ENCODE measurements at regions not wholly inside any gene's neighbourhood (a gene's known extent, or its start where the extent isn't known, plus 50 kb on each side); places are given as distances from the start of the nearest gene placed in this dataset.

DNA sequence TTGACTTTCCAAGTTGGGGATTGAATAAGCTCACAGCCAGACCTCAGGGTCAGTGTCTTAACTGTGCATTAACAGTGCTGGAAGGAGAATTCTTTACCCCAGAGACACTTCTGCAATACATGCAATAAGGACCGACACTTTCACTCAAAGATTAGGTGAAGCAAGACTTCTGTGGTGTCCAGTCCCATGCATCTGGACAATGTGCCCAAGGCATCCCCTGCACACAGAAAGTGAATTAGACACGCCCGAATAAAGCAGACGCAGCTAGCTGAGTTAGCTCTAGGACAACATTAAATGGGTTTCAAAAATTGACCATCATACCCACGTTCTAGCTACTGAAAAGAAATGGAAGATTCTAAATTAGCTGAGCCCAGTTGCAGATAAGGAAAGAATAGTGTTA, 223.9 kb upstream of the NR2F2 start:
- Histone ChIP-seq H3K4me3 (ENCODE audit: insufficient read length, low read depth) (no peak overlapping the region), H3K27me3 (ENCODE audit: insufficient read depth, insufficient read length) (no peaks in the 10 kb centered on the region), H3K36me3 (ENCODE audit: insufficient read depth, insufficient read length, low read length) (no peaks in the 10 kb centered on the region), H3K9me3 (ENCODE audit: insufficient read depth, low read length) (no peaks in the 10 kb centered on the region), H3K4me1 (ENCODE audit: insufficient read depth, insufficient read length) (no peaks in the 10 kb centered on the region), H3K9ac (ENCODE audit: insufficient read length, low read depth) (no peak overlapping the region)
- TF ChIP-seq YY1 (IDR thresholded peaks at IDR 0.05; ENCODE audit: insufficient read depth, insufficient read length): no peak
- no peak for TF ChIP-seq ZNF274 (IDR thresholded peaks at IDR 0.05; ENCODE audit: low read depth, low read length)
- TF ChIP-seq SUZ12 (IDR thresholded peaks at IDR 0.05; ENCODE audit: extremely low read depth, insufficient read depth, insufficient read length): no peak
- no peak for DNase-seq (ENCODE audit: low read depth, low spot score)

DNA sequence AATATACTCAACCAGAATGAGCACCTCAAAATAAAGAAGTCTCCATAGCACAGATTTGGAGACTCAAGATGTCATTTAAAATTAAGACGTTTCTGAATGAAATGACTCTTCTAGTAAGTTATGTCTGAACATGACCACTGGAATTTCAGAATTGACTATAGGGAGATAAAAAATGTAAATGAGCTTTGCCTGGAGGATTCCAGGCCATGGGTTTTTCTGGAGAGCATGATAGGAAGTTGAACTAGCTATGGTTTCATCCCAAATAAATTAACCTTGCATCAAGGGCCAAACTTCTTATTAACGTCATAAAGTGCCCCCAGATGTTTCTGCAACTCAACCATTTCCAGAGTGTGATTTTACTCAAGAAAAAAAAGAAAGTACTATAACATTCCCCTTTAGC, 222.6 kb upstream of the NR2F2 start:
- no peak for TF ChIP-seq SUZ12 (IDR thresholded peaks at IDR 0.05; ENCODE audit: extremely low read depth, insufficient read depth, insufficient read length)
- TF ChIP-seq YY1 (IDR thresholded peaks at IDR 0.05; ENCODE audit: insufficient read depth, insufficient read length): no peak
- TF ChIP-seq ZNF274 (IDR thresholded peaks at IDR 0.05; ENCODE audit: low read depth, low read length): no peak
- Histone ChIP-seq H3K9me3 (ENCODE audit: insufficient read depth, low read length) (no peaks in the 10 kb centered on the region), H3K36me3 (ENCODE audit: insufficient read depth, insufficient read length, low read length) (no peaks in the 10 kb centered on the region), H3K27me3 (ENCODE audit: insufficient read depth, insufficient read length) (no peaks in the 10 kb centered on the region), H3K4me3 (ENCODE audit: insufficient read length, low read depth) (no peak overlapping the region), H3K9ac (ENCODE audit: insufficient read length, low read depth) (no peak overlapping the region), H3K4me1 (ENCODE audit: insufficient read depth, insufficient read length) (no peaks in the 10 kb centered on the region)
- DNase-seq (ENCODE audit: low read depth, low spot score): no peak

GRCh38 chr15:96108405-96108804, 222.1 kb upstream of the NR2F2 start:
- no peaks in the 10 kb centered on the region for H3K27me3 ChIP-seq (ENCODE audit: insufficient read depth, insufficient read length)
- H3K36me3 ChIP-seq (ENCODE audit: insufficient read depth, insufficient read length, low read length): no peaks in the 10 kb centered on the region
- H3K9ac ChIP-seq (ENCODE audit: insufficient read length, low read depth): no peak overlapping the region
- H3K9me3 ChIP-seq (ENCODE audit: insufficient read depth, low read length): no peaks in the 10 kb centered on the region
- TF ChIP-seq ZNF274 (IDR thresholded peaks at IDR 0.05; ENCODE audit: low read depth, low read length) (no peak), SUZ12 (IDR thresholded peaks at IDR 0.05; ENCODE audit: extremely low read depth, insufficient read depth, insufficient read length) (no peak), YY1 (IDR thresholded peaks at IDR 0.05; ENCODE audit: insufficient read depth, insufficient read length) (no peak)
- H3K4me1 ChIP-seq (ENCODE audit: insufficient read depth, insufficient read length): no peaks in the 10 kb centered on the region
- H3K4me3 ChIP-seq (ENCODE audit: insufficient read length, low read depth): no peak overlapping the region
- DNase-seq (ENCODE audit: low read depth, low spot score): no peak

DNA sequence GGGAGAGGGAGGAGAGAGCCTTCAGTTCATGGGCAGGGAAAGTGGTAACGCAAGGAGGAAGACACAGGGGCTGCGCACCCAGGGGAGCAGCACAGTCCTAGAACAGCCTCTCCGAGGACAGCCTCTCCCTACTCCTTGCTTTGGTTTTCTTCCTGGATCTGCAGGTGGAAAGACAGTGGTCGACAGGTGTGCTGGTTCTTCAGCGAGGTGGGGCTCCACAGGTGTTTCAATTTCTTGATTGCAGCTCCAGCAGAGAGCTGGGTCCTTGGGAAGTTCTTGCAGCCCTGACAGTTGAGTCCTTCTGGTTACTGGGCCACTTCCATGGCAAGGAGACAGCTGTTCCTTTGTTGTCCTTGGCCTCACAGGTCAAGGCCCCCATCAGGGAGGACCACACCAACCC, 220.7 kb upstream of the NR2F2 start:
- DNase-seq (ENCODE audit: low read depth, low spot score): no peak
- Histone ChIP-seq H3K9me3 (ENCODE audit: insufficient read depth, low read length) (no peaks in the 10 kb centered on the region), H3K4me3 (ENCODE audit: insufficient read length, low read depth) (no peak overlapping the region), H3K4me1 (ENCODE audit: insufficient read depth, insufficient read length) (no peaks in the 10 kb centered on the region), H3K27me3 (ENCODE audit: insufficient read depth, insufficient read length) (no peaks in the 10 kb centered on the region), H3K36me3 (ENCODE audit: insufficient read depth, insufficient read length, low read length) (no peaks in the 10 kb centered on the region), H3K9ac (ENCODE audit: insufficient read length, low read depth) (no peak overlapping the region)
- TF ChIP-seq YY1 (IDR thresholded peaks at IDR 0.05; ENCODE audit: insufficient read depth, insufficient read length) (no peak), ZNF274 (IDR thresholded peaks at IDR 0.05; ENCODE audit: low read depth, low read length) (no peak)

GRCh38 chr15:96112018-96112417, 218.5 kb upstream of the NR2F2 start:
- no peaks in the 10 kb centered on the region for H3K9me3 ChIP-seq (ENCODE audit: insufficient read depth, low read length)
- no peaks in the 10 kb centered on the region for H3K36me3 ChIP-seq (ENCODE audit: insufficient read depth, insufficient read length, low read length)
- no peak for DNase-seq (ENCODE audit: low read depth, low spot score)
- H3K9ac ChIP-seq (ENCODE audit: insufficient read length, low read depth): no peak overlapping the region
- no peaks in the 10 kb centered on the region for H3K4me1 ChIP-seq (ENCODE audit: insufficient read depth, insufficient read length)
- H3K4me3 ChIP-seq (ENCODE audit: insufficient read length, low read depth): no peak overlapping the region
- TF ChIP-seq ZNF274 (IDR thresholded peaks at IDR 0.05; ENCODE audit: low read depth, low read length) (no peak), YY1 (IDR thresholded peaks at IDR 0.05; ENCODE audit: insufficient read depth, insufficient read length) (no peak), SUZ12 (IDR thresholded peaks at IDR 0.05; ENCODE audit: extremely low read depth, insufficient read depth, insufficient read length) (no peak)
- no peaks in the 10 kb centered on the region for H3K27me3 ChIP-seq (ENCODE audit: insufficient read depth, insufficient read length)

DNA sequence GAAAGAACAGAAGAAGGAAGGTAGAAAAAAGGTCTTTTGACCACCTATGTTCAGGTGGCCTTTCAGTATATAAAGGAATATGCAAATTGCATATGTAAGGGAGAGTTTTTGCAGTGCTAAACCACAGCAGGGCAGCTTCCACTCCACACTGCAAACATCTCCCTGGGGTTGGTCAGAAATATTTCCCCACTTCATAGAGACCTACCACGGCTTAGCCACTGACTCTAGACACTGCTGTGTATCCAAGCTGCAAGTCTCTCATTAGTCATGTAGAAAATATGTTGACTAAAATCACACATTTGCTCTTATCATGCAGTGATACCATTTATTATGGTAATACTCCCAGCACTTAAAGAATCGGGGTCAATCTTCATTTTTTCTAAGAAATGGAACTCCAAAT, 214.9 kb upstream of the NR2F2 start:
- no peaks in the 10 kb centered on the region for H3K9me3 ChIP-seq (ENCODE audit: insufficient read depth, low read length)
- TF ChIP-seq ZNF274 (IDR thresholded peaks at IDR 0.05; ENCODE audit: low read depth, low read length) (no peak), SUZ12 (IDR thresholded peaks at IDR 0.05; ENCODE audit: extremely low read depth, insufficient read depth, insufficient read length) (no peak), YY1 (IDR thresholded peaks at IDR 0.05; ENCODE audit: insufficient read depth, insufficient read length) (no peak)
- DNase-seq (ENCODE audit: low read depth, low spot score): no peak
- H3K4me1 ChIP-seq (ENCODE audit: insufficient read depth, insufficient read length): no peaks in the 10 kb centered on the region
- H3K27me3 ChIP-seq (ENCODE audit: insufficient read depth, insufficient read length): no peaks in the 10 kb centered on the region
- no peaks in the 10 kb centered on the region for H3K36me3 ChIP-seq (ENCODE audit: insufficient read depth, insufficient read length, low read length)
- H3K9ac ChIP-seq (ENCODE audit: insufficient read length, low read depth): no peak overlapping the region
- H3K4me3 ChIP-seq (ENCODE audit: insufficient read length, low read depth): no peak overlapping the region

- no peak overlapping the region for H3K9ac ChIP-seq (ENCODE audit: insufficient read length, low read depth)
- no peak overlapping the region for H3K4me3 ChIP-seq (ENCODE audit: insufficient read length, low read depth)
- no peaks in the 10 kb centered on the region for H3K27me3 ChIP-seq (ENCODE audit: insufficient read depth, insufficient read length)
- TF ChIP-seq SUZ12 (IDR thresholded peaks at IDR 0.05; ENCODE audit: extremely low read depth, insufficient read depth, insufficient read length) (no peak), YY1 (IDR thresholded peaks at IDR 0.05; ENCODE audit: insufficient read depth, insufficient read length) (no peak), ZNF274 (IDR thresholded peaks at IDR 0.05; ENCODE audit: low read depth, low read length) (no peak)
- H3K4me1 ChIP-seq (ENCODE audit: insufficient read depth, insufficient read length): no peaks in the 10 kb centered on the region
- no peaks in the 10 kb centered on the region for H3K9me3 ChIP-seq (ENCODE audit: insufficient read depth, low read length)
- H3K36me3 ChIP-seq (ENCODE audit: insufficient read depth, insufficient read length, low read length): no peaks in the 10 kb centered on the region
- DNase-seq (ENCODE audit: low read depth, low spot score): no peak
Measured at GRCh38 chr15:96117270-96117669, 213.2 kb upstream of the NR2F2 start.

DNA sequence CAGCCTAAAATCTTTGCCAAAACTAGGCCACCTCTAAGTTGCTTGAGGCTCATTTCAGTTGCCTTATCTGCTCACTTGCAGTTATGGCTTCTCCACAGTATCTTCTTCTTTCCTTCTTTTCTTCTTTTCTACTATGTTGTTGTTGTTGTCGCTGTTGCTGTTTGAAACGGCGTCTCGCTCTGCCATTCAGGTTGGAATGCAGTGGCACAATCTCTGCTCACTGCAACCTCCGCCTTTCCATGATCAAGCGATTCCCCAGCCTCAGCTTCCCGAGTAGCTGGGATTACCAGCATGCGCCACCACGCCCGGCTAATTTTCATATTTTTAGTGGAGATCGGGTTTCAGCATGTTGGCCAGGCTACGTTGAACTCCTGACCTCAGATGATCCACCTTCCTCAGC, 210.8 kb upstream of the NR2F2 start:
- TF ChIP-seq YY1 (IDR thresholded peaks at IDR 0.05; ENCODE audit: insufficient read depth, insufficient read length): no peak
- no peak for TF ChIP-seq SUZ12 (IDR thresholded peaks at IDR 0.05; ENCODE audit: extremely low read depth, insufficient read depth, insufficient read length)
- no peak for TF ChIP-seq ZNF274 (IDR thresholded peaks at IDR 0.05; ENCODE audit: low read depth, low read length)
- no peak for DNase-seq (ENCODE audit: low read depth, low spot score)
- H3K4me1 ChIP-seq (ENCODE audit: insufficient read depth, insufficient read length): no peaks in the 10 kb centered on the region

More for the DNA sequence above, 210.8 kb upstream of the NR2F2 start:
- no peak overlapping the region for H3K9ac ChIP-seq (ENCODE audit: insufficient read length, low read depth)
- H3K36me3 ChIP-seq (ENCODE audit: insufficient read depth, insufficient read length, low read length): no peaks in the 10 kb centered on the region
- no peak overlapping the region for H3K4me3 ChIP-seq (ENCODE audit: insufficient read length, low read depth)
- H3K27me3 ChIP-seq (ENCODE audit: insufficient read depth, insufficient read length): no peaks in the 10 kb centered on the region
- H3K9me3 ChIP-seq (ENCODE audit: insufficient read depth, low read length): no peaks in the 10 kb centered on the region
